WI38 (cell line): ENCODE measurements at regions not wholly inside any gene's neighbourhood (a gene's known extent, or its start where the extent isn't known, plus 50 kb on each side); places are given as distances from the start of the nearest gene placed in this dataset.

Experiments
- H3K4me3 ChIP-seq: 2 replicates; pipeline ENCODE4 v1.5.1; 2011; ENCODE audit warnings: low read depth, mild to moderate bottlenecking, control low read depth, low read length
- CTCF ChIP-seq: IDR thresholded peaks from 2 replicates; pipeline ENCODE4 v1.5.1; 2012; ENCODE audit warnings: low read depth, mild to moderate bottlenecking, control low read depth, low read length

GRCh38 chr13:108375772-108376171, 106.3 kb downstream of the TNFSF13B start:
- no peak overlapping the region for H3K4me3 ChIP-seq
- TF ChIP-seq CTCF, result no peak

GRCh38 chr13:108376308-108376707, 106.8 kb downstream of the TNFSF13B start:
- H3K4me3 ChIP-seq, result no peak overlapping the region
- TF ChIP-seq CTCF, result no peak

- no peak overlapping the region for H3K4me3 ChIP-seq
- TF ChIP-seq CTCF, result no peak
Observed at GRCh38 chr13:108377646-108378206, 108.2 kb downstream of the TNFSF13B start.

- H3K4me3 ChIP-seq, result no peak overlapping the region
- no peak for TF ChIP-seq CTCF
Observed at GRCh38 chr13:108383667-108384066, 114.1 kb downstream of the TNFSF13B start.

GRCh38 chr13:108387156-108387555, 117.6 kb downstream of the TNFSF13B start:
- no peak overlapping the region for H3K4me3 ChIP-seq
- no peak for TF ChIP-seq CTCF

- no peak overlapping the region for H3K4me3 ChIP-seq
- TF ChIP-seq CTCF, result no peak
Observed at GRCh38 chr13:108402850-108403249, 133.3 kb downstream of the TNFSF13B start.

- no peak for TF ChIP-seq CTCF
- H3K4me3 ChIP-seq, result no peak overlapping the region
Observed at GRCh38 chr13:108407495-108407894, 138.0 kb downstream of the TNFSF13B start.
